Endothelial cell of umbilical vein (primary cell): ENCODE measurements at regions not wholly inside any gene's neighbourhood (a gene's known extent, or its start where the extent isn't known, plus 50 kb on each side); places are given as distances from the start of the nearest gene placed in this dataset.

Experiments used
- BruUV-seq: library from RNA; stranded (reverse); fragments of 400-500 nt; replicated peaks from 2 replicates; lab custom pipeline; 2021; lab: Mats Ljungman, UMichigan
- CTCF ChIA-PET: fragments of 300-600, 350-600 bp; sonication (Branson Sonifier 250); formaldehyde crosslinking; loops from one replicate; lab custom pipeline; 2021; ENCODE audit warnings: antibody characterized with exemption, inconsistent platforms; lab: Charles Lee
- POLR2A ChIA-PET: fragments of 300-600, 350-600 bp; sonication (Branson Sonifier 250); formaldehyde crosslinking; loops from one replicate; lab custom pipeline; 2021; ENCODE audit warnings: antibody characterized with exemption, inconsistent platforms; lab: Charles Lee
- DNase-seq: peaks from one replicate; pipeline ENCODE4 v3.0.0-alpha.2; 2011; ENCODE audit warnings: low read depth, low spot score
- FAIRE-seq: peaks from 2 replicates; lab custom pipeline; 2011; peaks lifted over from hg19 to GRCh38; lab: Jason Lieb, UNC
- H2AFZ ChIP-seq: 2 replicates; pipeline ENCODE4 v1.6.0; 2012; ENCODE audit warnings: low read depth, low read length, control low read depth, inconsistent platforms
- H3K27ac ChIP-seq: 2 replicates; pipeline ENCODE4 v1.5.1; 2011; ENCODE audit warnings: low read depth, mild to moderate bottlenecking, control low read depth, low read length, moderate library complexity; ENCODE audit not compliant: insufficient read depth
- H3K27me3 ChIP-seq, 2 experiments: 2 replicates each; pipeline versions ENCODE4 v1.6.0 to v1.6.1; 2011; ENCODE audit warnings: low read length in 2 of 2, mixed read lengths in 1 of 2; ENCODE audit not compliant: control insufficient read depth in 2 of 2, insufficient read depth in 2 of 2
- H3K36me3 ChIP-seq, 2 experiments: 2 replicates in 1 of 2; 3 replicates in 1 of 2; pipeline ENCODE4 v1.5.1; 2011; ENCODE audit warnings: low read length in 2 of 2, mild to moderate bottlenecking in 1 of 2, moderate library complexity in 1 of 2; ENCODE audit not compliant: control insufficient read depth in 2 of 2, insufficient read depth in 2 of 2; ENCODE audit errors: extremely low read depth in 1 of 2
- H3K4me1 ChIP-seq: 3 replicates; pipeline ENCODE4 v1.5.1; 2011; ENCODE audit warnings: mild to moderate bottlenecking, low read length; ENCODE audit not compliant: control insufficient read depth, insufficient read depth; ENCODE audit errors: extremely low read depth
- H3K4me2 ChIP-seq: 2 replicates; pipeline ENCODE4 v1.6.1; 2011; ENCODE audit warnings: low read length, control low read depth, mixed read lengths; ENCODE audit not compliant: insufficient read depth
- H3K4me3 ChIP-seq, 3 experiments: fragments of 200-600 bp in 1 of 3; sonication (generic), shearing (Covaris generic) in 1 of 3; replicated peaks in 1 of 3; 2 replicates each; pipeline ENCODE4 v1.5.1; 2011 to 2016; ENCODE audit warnings: control low read depth in 3 of 3, low read length in 3 of 3, mild to moderate bottlenecking in 2 of 3, inconsistent platforms in 1 of 3, low read depth in 1 of 3, moderate library complexity in 1 of 3; ENCODE audit not compliant: insufficient read depth in 1 of 3
- H3K79me2 ChIP-seq: 2 replicates; pipeline ENCODE4 v1.6.0; 2012; ENCODE audit warnings: low read length, inconsistent platforms; ENCODE audit not compliant: control insufficient read depth, insufficient read depth
- H3K9ac ChIP-seq: replicated peaks from 2 replicates; pipeline ENCODE3; 2011; ENCODE audit warnings: low read length, control low read depth; ENCODE audit not compliant: insufficient read depth; ENCODE audit errors: extremely low read depth
- H3K9me1 ChIP-seq: replicated peaks from 3 replicates; pipeline ENCODE4 v1.6.0; 2011; ENCODE audit warnings: mild to moderate bottlenecking, low read length; ENCODE audit not compliant: control insufficient read depth, insufficient read depth; ENCODE audit errors: extremely low read depth
- H3K9me3 ChIP-seq: replicated peaks from 2 replicates; pipeline ENCODE4 v1.5.1; 2012; ENCODE audit warnings: low read length, inconsistent platforms; ENCODE audit not compliant: control insufficient read depth, insufficient read depth
- H4K20me1 ChIP-seq: replicated peaks from 2 replicates; pipeline ENCODE3; 2011; ENCODE audit warnings: mild to moderate bottlenecking, low read length; ENCODE audit not compliant: control insufficient read depth, insufficient read depth; ENCODE audit errors: extremely low read depth
- CTCF ChIP-seq, 2 donors: IDR thresholded peaks; 1 replicate in 1 of 2; 2 replicates in 1 of 2; pipeline ENCODE4 v1.5.1; 2011; ENCODE audit warnings: low read length in 2 of 2, mild to moderate bottlenecking in 2 of 2, moderate library complexity in 2 of 2, control low read depth in 1 of 2, inconsistent platforms in 1 of 2, low read depth in 1 of 2; ENCODE audit not compliant: insufficient read depth in 1 of 2; ENCODE audit errors: extremely low read depth in 1 of 2
- EZH2 ChIP-seq: IDR thresholded peaks from 2 replicates; pipeline ENCODE4 v1.6.1; 2012; ENCODE audit warnings: borderline replicate concordance, low read depth, mild to moderate bottlenecking, moderate library complexity, low read length, inconsistent platforms; ENCODE audit not compliant: severe bottlenecking
- FOS ChIP-seq: IDR thresholded peaks from 2 replicates; pipeline ENCODE4 v1.6.1; 2011; ENCODE audit warnings: mild to moderate bottlenecking, low read length, moderate library complexity, borderline replicate concordance; ENCODE audit not compliant: insufficient read depth
- GATA2 ChIP-seq: IDR thresholded peaks from 2 replicates; pipeline ENCODE4 v1.7.0; 2011; ENCODE audit warnings: low read depth, mild to moderate bottlenecking, moderate library complexity, mixed read lengths, low read length; ENCODE audit not compliant: insufficient read length, insufficient read depth
- JUN ChIP-seq: IDR thresholded peaks from 2 replicates; pipeline ENCODE4 v1.6.1; 2011; ENCODE audit warnings: borderline replicate concordance, low read depth; ENCODE audit not compliant: insufficient read length, insufficient read depth
- MAX ChIP-seq: IDR thresholded peaks from 2 replicates; pipeline ENCODE4 v1.6.1; 2011; ENCODE audit not compliant: insufficient read depth, insufficient read length
- MYC ChIP-seq: IDR thresholded peaks from one replicate; pipeline ENCODE4 v1.6.1; 2011; ENCODE audit warnings: mild to moderate bottlenecking, low read depth, low read length
- POLR2A ChIP-seq: IDR thresholded peaks from 2 replicates; pipeline ENCODE4 v1.6.1; 2012; ENCODE audit warnings: low read depth, mild to moderate bottlenecking, control low read depth, low read length
- POLR2AphosphoS5 ChIP-seq: IDR thresholded peaks from 2 replicates; pipeline ENCODE4 v1.6.1; 2012; ENCODE audit warnings: low read depth, mild to moderate bottlenecking, control low read depth, low read length, moderate library complexity; ENCODE audit not compliant: insufficient read depth
- dilution Hi-C: fragments of 300-500 bp; cut with MboI; formaldehyde crosslinking; loops from one replicate; pipeline ENCODE4 v1.15.0; 2019; ENCODE audit warnings: low sequenced_read_pairs; ENCODE audit not compliant: extremely low pct_ligation_motif_present
- intact Hi-C: fragments of 100-400 bp; cut with micrococcal nuclease; formaldehyde crosslinking; loops from one replicate; pipeline ENCODE4 v1.10.0; 2022

- TF ChIP-seq MAX (no peak), CTCF (IDR thresholded peaks at IDR 0.05; ENCODE audit: extremely low read depth in 1 of 2, insufficient read depth in 1 of 2, low read depth in 1 of 2, low read length in 2 of 2) (no peak), FOS (no peak), GATA2 (no peak), POLR2A (no peak), JUN (no peak), POLR2AphosphoS5 (no peak), EZH2 (no peak), MYC (no peak)
- dilution Hi-C loops (no loop called here), intact Hi-C loops (no loop called here)
- CTCF ChIA-PET, result no interaction called here
- Histone ChIP-seq H3K4me1 (no peaks in the 10 kb centered on the region), H3K9me3 (peaks cover 6% of the 10 kb centered on the region), H3K9ac (no peak overlapping the region), H3K4me3 (no peak overlapping the region), H3K27me3 (no peaks in the 10 kb centered on the region), H4K20me1 (no peaks in the 10 kb centered on the region), H3K27ac (no peak overlapping the region), H3K79me2 (no peaks in the 10 kb centered on the region), H2AFZ (no peak overlapping the region), H3K9me1 (no peaks in the 10 kb centered on the region), H3K36me3 (no peaks in the 10 kb centered on the region), H3K4me2 (no peak overlapping the region)
- no peak for FAIRE-seq
- POLR2A ChIA-PET, result no interaction called here
- no peak for DNase-seq
- no TSS peak for BruUV-seq
These were observed 208.8 kb upstream of the SALL3 start for GRCh38 chr18:78770823-78771139.
